ENCODE measurements at regions not wholly inside any gene's neighbourhood (a gene's known extent, or its start where the extent isn't known, plus 50 kb on each side); places are given as distances from the start of the nearest gene placed in this dataset.

DNA sequence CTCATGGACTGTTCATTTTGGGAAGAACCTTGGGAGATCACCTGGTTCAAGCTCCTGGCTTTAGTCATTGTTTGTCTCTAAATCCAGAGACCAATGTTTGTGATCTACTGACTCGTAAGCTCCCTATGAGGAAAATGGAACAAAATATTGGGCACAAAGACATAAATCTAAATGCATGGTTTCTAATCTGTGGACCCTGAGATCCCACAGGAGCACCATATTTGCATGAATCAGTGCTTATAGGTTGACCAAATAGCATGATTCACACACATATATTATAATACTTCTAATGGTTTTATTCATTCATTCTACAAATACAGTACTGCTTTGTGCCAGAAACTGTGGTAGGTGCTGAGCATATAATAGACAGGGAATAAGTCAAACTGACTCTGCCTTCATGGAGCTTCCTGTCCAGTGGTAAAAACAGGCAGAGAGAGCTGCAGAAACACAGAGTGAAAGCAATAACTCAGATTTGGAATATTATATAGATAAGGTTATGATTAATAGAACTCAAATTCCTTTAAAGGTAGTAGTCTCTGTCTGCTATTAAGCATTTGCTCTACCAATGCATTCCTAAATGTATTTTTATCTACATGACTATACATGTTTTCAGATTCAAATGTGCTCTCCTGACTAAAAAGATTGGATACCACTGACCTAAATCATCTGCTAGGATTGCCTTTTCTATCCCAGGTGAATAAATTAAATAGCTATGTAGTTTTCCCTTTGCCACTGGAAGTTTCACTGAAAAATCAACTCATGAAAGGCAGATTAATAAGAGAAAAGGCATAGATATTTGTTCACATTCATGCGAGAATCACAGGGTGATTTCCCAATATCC is 198.6 kb upstream of the CAMK1G start:
- TF ChIP-seq, protein P1, sequence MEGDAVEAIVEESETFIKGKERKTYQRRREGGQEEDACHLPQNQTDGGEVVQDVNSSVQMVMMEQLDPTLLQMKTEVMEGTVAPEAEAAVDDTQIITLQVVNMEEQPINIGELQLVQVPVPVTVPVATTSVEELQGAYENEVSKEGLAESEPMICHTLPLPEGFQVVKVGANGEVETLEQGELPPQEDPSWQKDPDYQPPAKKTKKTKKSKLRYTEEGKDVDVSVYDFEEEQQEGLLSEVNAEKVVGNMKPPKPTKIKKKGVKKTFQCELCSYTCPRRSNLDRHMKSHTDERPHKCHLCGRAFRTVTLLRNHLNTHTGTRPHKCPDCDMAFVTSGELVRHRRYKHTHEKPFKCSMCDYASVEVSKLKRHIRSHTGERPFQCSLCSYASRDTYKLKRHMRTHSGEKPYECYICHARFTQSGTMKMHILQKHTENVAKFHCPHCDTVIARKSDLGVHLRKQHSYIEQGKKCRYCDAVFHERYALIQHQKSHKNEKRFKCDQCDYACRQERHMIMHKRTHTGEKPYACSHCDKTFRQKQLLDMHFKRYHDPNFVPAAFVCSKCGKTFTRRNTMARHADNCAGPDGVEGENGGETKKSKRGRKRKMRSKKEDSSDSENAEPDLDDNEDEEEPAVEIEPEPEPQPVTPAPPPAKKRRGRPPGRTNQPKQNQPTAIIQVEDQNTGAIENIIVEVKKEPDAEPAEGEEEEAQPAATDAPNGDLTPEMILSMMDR (IDR thresholded peaks at IDR 0.05) = no peak
- TF ChIP-seq POLR2A (IDR thresholded peaks at IDR 0.05) (no peak), EP300 (IDR thresholded peaks at IDR 0.05) (no peak)
